Hematopoietic multipotent progenitor cell (in vitro differentiated cells): ENCODE measurements at regions not wholly inside any gene's neighbourhood (a gene's known extent, or its start where the extent isn't known, plus 50 kb on each side); places are given as distances from the start of the nearest gene placed in this dataset.
"Not testable (repeated sequence)": the region's sequence is repeated elsewhere in the genome, so short reads cannot be mapped to it uniquely, and the experiment has no call there.

Experiments
- DNase-seq, 3 donors: peaks; one replicate each; pipeline ENCODE4 v3.0.0-alpha.2; 2011 to 2015; ENCODE audit warnings: low read depth in 2 of 3, low spot score in 2 of 3

GRCh38 chrX:137878401-137878800 lies 312.5 kb downstream of the ZIC3 start:
- DNase-seq, result no peak

- no peak for DNase-seq
Measured at GRCh38 chrX:137882960-137883359, 317.0 kb downstream of the ZIC3 start.

GRCh38 chrX:137884813-137885212 lies 318.9 kb downstream of the ZIC3 start:
- not testable (repeated sequence) for DNase-seq

- DNase-seq, result no peak
Measured at GRCh38 chrX:137891431-137891830, 325.5 kb downstream of the ZIC3 start.

- no peak for DNase-seq
Measured at GRCh38 chrX:137896123-137896522, 330.2 kb downstream of the ZIC3 start.

GRCh38 chrX:137915466-137915865 lies 349.5 kb downstream of the ZIC3 start:
- DNase-seq, result no peak

GRCh38 chrX:137916090-137916746 lies 350.3 kb downstream of the ZIC3 start:
- DNase-seq, result no peak

- DNase-seq, result peak in 1 of 3 donors; percentile 0
Measured at GRCh38 chrX:137926090-137926489, 360.2 kb downstream of the ZIC3 start.

GRCh38 chrX:137929951-137930350 lies 364.0 kb downstream of the ZIC3 start:
- no peak for DNase-seq

- no peak for DNase-seq
Measured at GRCh38 chrX:137930533-137930932, 364.6 kb downstream of the ZIC3 start.

GRCh38 chrX:137934214-137934613 lies 368.3 kb downstream of the ZIC3 start:
- DNase-seq, result not testable (repeated sequence)

- not testable (repeated sequence) for DNase-seq
Measured at GRCh38 chrX:137934887-137935286, 369.0 kb downstream of the ZIC3 start.

- no peak for DNase-seq
Measured at GRCh38 chrX:137945470-137945869, 379.5 kb downstream of the ZIC3 start.

- DNase-seq, result no peak
Measured at GRCh38 chrX:137969191-137969590, 403.3 kb downstream of the ZIC3 start.

- DNase-seq, result no peak
Measured at GRCh38 chrX:137982472-137983172, 416.7 kb downstream of the ZIC3 start.

- DNase-seq, result no peak
Measured at GRCh38 chrX:137988470-137988869, 422.5 kb downstream of the ZIC3 start.

GRCh38 chrX:137998619-137999018 lies 432.7 kb downstream of the ZIC3 start:
- no peak for DNase-seq

- DNase-seq, result no peak
Measured at GRCh38 chrX:137999071-137999470, 433.1 kb downstream of the ZIC3 start.

- no peak for DNase-seq
Measured at GRCh38 chrX:137999552-137999951, 433.6 kb downstream of the ZIC3 start.

GRCh38 chrX:138001226-138001625 lies 435.3 kb downstream of the ZIC3 start:
- no peak for DNase-seq

- no peak for DNase-seq
Measured at GRCh38 chrX:138006180-138006579, 440.3 kb downstream of the ZIC3 start.

GRCh38 chrX:138008281-138008680 lies 442.4 kb downstream of the ZIC3 start:
- no peak for DNase-seq
